ENCODE measurements at regions not wholly inside any gene's neighbourhood (a gene's known extent, or its start where the extent isn't known, plus 50 kb on each side); places are given as distances from the start of the nearest gene placed in this dataset.

DNA sequence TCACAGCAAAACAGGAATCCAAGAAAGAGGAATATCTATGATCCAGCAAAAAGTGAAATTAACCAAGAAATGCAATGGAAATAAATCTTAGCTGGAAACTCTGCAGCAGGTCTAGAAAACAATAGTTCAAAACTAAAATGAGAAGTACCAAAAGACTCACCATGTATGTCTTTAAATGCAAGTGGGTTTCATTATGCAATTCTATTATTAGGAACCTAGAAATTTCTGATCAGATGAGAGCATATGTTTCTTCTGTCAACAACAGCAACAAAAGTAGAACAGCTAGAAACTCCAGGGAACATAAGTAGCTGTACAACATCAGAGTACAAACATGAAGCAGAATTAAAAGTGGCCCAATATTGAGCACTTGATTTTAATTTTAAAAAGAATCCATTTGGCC is 304.0 kb downstream of the ARHGAP12 start:
- H3K27me3 Mint-ChIP-seq (ENCODE audit: unreplicated experiment), result no peaks in the 10 kb centered on the region
- H3K27ac Mint-ChIP-seq (ENCODE audit: unreplicated experiment), result no peak overlapping the region
- H3K4me3 Mint-ChIP-seq (ENCODE audit: unreplicated experiment), result no peak overlapping the region
- no peaks in the 10 kb centered on the region for H3K9me3 Mint-ChIP-seq (ENCODE audit: unreplicated experiment)
- peaks cover 27% of the 10 kb centered on the region for H3K36me3 Mint-ChIP-seq (ENCODE audit: unreplicated experiment)
- peaks cover 14% of the 10 kb centered on the region for H3K4me1 Mint-ChIP-seq (ENCODE audit: low read depth, unreplicated experiment)
- TF ChIP-seq, protein P1, sequence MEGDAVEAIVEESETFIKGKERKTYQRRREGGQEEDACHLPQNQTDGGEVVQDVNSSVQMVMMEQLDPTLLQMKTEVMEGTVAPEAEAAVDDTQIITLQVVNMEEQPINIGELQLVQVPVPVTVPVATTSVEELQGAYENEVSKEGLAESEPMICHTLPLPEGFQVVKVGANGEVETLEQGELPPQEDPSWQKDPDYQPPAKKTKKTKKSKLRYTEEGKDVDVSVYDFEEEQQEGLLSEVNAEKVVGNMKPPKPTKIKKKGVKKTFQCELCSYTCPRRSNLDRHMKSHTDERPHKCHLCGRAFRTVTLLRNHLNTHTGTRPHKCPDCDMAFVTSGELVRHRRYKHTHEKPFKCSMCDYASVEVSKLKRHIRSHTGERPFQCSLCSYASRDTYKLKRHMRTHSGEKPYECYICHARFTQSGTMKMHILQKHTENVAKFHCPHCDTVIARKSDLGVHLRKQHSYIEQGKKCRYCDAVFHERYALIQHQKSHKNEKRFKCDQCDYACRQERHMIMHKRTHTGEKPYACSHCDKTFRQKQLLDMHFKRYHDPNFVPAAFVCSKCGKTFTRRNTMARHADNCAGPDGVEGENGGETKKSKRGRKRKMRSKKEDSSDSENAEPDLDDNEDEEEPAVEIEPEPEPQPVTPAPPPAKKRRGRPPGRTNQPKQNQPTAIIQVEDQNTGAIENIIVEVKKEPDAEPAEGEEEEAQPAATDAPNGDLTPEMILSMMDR (IDR thresholded peaks at IDR 0.05; ENCODE audit: partially characterized antibody, unreplicated experiment), result no peak
- no peak for DNase-seq

DNA sequence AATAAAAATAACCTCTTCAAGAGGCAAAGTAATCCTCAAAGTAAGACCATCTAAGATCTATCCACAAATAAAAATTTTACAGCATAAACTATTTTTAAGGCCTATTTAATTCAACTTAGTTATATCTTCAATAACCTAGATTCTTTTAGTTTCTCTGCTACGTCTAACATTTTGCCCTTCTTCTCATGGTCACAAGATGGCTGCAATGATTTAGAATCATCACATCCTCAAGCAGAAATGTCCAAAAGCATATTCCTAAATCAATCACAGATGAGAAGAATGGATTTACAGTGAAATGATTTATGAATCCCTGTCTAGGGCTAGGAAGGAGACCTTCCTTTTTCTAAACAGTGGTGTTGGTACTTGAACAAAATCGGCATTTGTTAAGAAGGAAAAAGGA is 304.7 kb downstream of the ARHGAP12 start:
- H3K27ac Mint-ChIP-seq (ENCODE audit: unreplicated experiment), result no peak overlapping the region
- TF ChIP-seq, protein P1 (IDR thresholded peaks at IDR 0.05; ENCODE audit: partially characterized antibody, unreplicated experiment), result no peak
- peaks cover 19% of the 10 kb centered on the region for H3K4me1 Mint-ChIP-seq (ENCODE audit: low read depth, unreplicated experiment)
- H3K4me3 Mint-ChIP-seq (ENCODE audit: unreplicated experiment), result no peak overlapping the region
- DNase-seq, result no peak
- no peaks in the 10 kb centered on the region for H3K27me3 Mint-ChIP-seq (ENCODE audit: unreplicated experiment)
- peaks cover 27% of the 10 kb centered on the region for H3K36me3 Mint-ChIP-seq (ENCODE audit: unreplicated experiment)
- H3K9me3 Mint-ChIP-seq (ENCODE audit: unreplicated experiment), result peaks cover 2% of the 10 kb centered on the region

DNA sequence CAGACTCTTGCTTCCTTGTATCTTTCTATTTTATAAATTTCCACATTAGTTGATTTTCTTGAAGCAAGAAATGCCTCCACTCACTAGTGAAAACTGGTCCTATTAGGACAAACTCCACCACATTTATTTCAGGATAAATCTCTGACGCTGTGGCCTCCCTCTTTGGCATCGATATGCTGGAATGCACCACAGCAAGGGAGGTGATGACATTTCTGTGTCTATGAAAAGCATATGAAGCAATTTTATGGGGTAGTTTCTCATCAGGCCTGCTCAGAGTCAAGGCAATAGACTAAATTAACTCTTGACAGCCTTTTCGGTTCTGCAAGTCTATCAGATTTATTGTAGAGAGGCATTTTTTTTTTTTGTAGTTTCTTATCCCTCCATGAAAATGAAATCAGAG is 304.4 kb downstream of the ZEB1 start:
- TF ChIP-seq, protein P1 (IDR thresholded peaks at IDR 0.05; ENCODE audit: partially characterized antibody, unreplicated experiment), result no peak
- peaks cover 27% of the 10 kb centered on the region for H3K36me3 Mint-ChIP-seq (ENCODE audit: unreplicated experiment)
- peaks cover 2% of the 10 kb centered on the region for H3K9me3 Mint-ChIP-seq (ENCODE audit: unreplicated experiment)
- H3K4me1 Mint-ChIP-seq (ENCODE audit: low read depth, unreplicated experiment), result peaks cover 24% of the 10 kb centered on the region
- no peak for DNase-seq
- H3K27me3 Mint-ChIP-seq (ENCODE audit: unreplicated experiment), result no peaks in the 10 kb centered on the region
- H3K27ac Mint-ChIP-seq (ENCODE audit: unreplicated experiment), result no peak overlapping the region
- H3K4me3 Mint-ChIP-seq (ENCODE audit: unreplicated experiment), result no peak overlapping the region

DNA sequence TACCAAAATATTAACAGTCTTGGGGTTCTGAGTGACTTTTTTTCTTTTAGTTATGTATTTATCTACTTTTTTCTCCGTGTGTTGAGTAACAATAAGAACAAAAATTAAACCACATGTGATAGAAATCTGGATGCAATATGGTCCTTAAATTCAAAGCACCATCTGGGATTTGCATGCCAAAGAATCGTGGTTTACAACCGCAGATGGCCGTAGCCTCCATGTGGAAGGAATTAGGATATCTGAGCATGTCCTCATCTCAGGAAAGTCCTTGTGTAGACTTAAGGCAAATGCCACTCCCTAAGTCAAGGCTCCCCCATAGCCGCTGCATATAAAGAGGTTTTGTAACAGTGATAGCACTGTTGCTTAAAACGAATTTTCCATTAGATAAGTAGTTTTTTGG is 304.0 kb downstream of the ZEB1 start:
- Mint-ChIP-seq H3K9me3 (ENCODE audit: unreplicated experiment) (peaks cover 2% of the 10 kb centered on the region), H3K36me3 (ENCODE audit: unreplicated experiment) (peaks cover 27% of the 10 kb centered on the region), H3K27me3 (ENCODE audit: unreplicated experiment) (no peaks in the 10 kb centered on the region), H3K4me1 (ENCODE audit: low read depth, unreplicated experiment) (peaks cover 28% of the 10 kb centered on the region), H3K4me3 (ENCODE audit: unreplicated experiment) (no peak overlapping the region), H3K27ac (ENCODE audit: unreplicated experiment) (no peak overlapping the region)
- no peak for DNase-seq
- TF ChIP-seq, protein P1 (IDR thresholded peaks at IDR 0.05; ENCODE audit: partially characterized antibody, unreplicated experiment), result no peak

DNA sequence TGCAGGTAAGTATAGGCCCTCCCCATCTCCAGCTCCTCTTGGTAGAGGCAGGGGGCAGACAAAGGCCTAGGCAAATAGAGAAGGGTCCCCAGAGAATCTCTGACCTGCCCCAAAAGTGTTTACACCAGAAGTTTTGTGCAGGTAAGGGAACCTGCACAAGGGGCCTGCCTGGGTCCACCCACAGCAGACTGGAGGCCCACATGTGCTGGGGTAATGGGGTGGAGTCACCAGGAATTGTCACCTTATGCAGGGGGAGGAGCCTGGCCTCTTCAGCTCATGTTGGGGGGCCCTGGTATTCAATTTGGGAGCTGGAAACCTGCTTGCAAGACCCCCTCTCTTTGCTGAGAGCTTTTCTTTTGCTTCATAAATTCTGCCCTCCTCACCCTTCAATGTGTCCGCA is 302.7 kb downstream of the ZEB1 start:
- Mint-ChIP-seq H3K9me3 (ENCODE audit: unreplicated experiment) (peaks cover 3% of the 10 kb centered on the region), H3K4me3 (ENCODE audit: unreplicated experiment) (no peak overlapping the region), H3K27ac (ENCODE audit: unreplicated experiment) (no peak overlapping the region), H3K27me3 (ENCODE audit: unreplicated experiment) (no peaks in the 10 kb centered on the region), H3K36me3 (ENCODE audit: unreplicated experiment) (peaks cover 27% of the 10 kb centered on the region), H3K4me1 (ENCODE audit: low read depth, unreplicated experiment) (peaks cover 28% of the 10 kb centered on the region)
- TF ChIP-seq, protein P1 (IDR thresholded peaks at IDR 0.05; ENCODE audit: partially characterized antibody, unreplicated experiment), result no peak
- no peak for DNase-seq

All from glutamatergic neuron (in vitro differentiated cells).